Stimulated activated CD4-positive, alpha-beta T cell treated with anti-CD3 and anti-CD28 coated beads, TNF-alpha, amount 100 ng/mL, for 24 hours (primary cell): ENCODE measurements at regions not wholly inside any gene's neighbourhood (a gene's known extent, or its start where the extent isn't known, plus 50 kb on each side); places are given as distances from the start of the nearest gene placed in this dataset.
"Not testable (repeated sequence)": the region's sequence is repeated elsewhere in the genome, so short reads cannot be mapped to it uniquely, and the experiment has no call there.

Experiments used
- DNase-seq, 3 experiments: peaks; one replicate each; pipeline ENCODE4 v3.0.0-alpha.2; 2020; ENCODE audit warnings: low read depth in 3 of 3

- not testable (repeated sequence) for DNase-seq
These were observed 109.4 kb upstream of the SGIP1 start for GRCh38 chr1:66424530-66424929.

- DNase-seq = no peak
These were observed 107.6 kb upstream of the SGIP1 start for GRCh38 chr1:66426239-66426853.

- not testable (repeated sequence) for DNase-seq
These were observed 103.1 kb upstream of the SGIP1 start for GRCh38 chr1:66430815-66431214.

GRCh38 chr1:66431999-66432398, 102.0 kb upstream of the SGIP1 start:
- DNase-seq = no peak

- DNase-seq = no peak
These were observed 100.3 kb upstream of the SGIP1 start for GRCh38 chr1:66433611-66434010.

- DNase-seq = no peak
These were observed 99.9 kb upstream of the SGIP1 start for GRCh38 chr1:66434096-66434495.

- no peak for DNase-seq
These were observed 98.4 kb upstream of the SGIP1 start for GRCh38 chr1:66435541-66435940.

GRCh38 chr1:66436378-66437135, 97.4 kb upstream of the SGIP1 start:
- peak; percentile 13 to 48 (median 42) for DNase-seq

- no peak for DNase-seq
These were observed 96.9 kb upstream of the SGIP1 start for GRCh38 chr1:66437136-66437401.

- no peak for DNase-seq
These were observed 95.9 kb upstream of the SGIP1 start for GRCh38 chr1:66438062-66438461.

GRCh38 chr1:66438501-66438900, 95.5 kb upstream of the SGIP1 start:
- DNase-seq = no peak

- no peak for DNase-seq
These were observed 94.8 kb upstream of the SGIP1 start for GRCh38 chr1:66439031-66439740.

- no peak for DNase-seq
These were observed 90.2 kb upstream of the SGIP1 start for GRCh38 chr1:66443793-66444192.

- DNase-seq = no peak
These were observed 89.3 kb upstream of the SGIP1 start for GRCh38 chr1:66444438-66445265.

- DNase-seq = peak; percentile 22 to 48 (median 35)
These were observed 88.3 kb upstream of the SGIP1 start for GRCh38 chr1:66445492-66446181.

GRCh38 chr1:66446261-66447001, 87.5 kb upstream of the SGIP1 start:
- peak in 1 of 3 experiments; percentile 23 for DNase-seq

GRCh38 chr1:66450043-66450514, 83.9 kb upstream of the SGIP1 start:
- no peak for DNase-seq

GRCh38 chr1:66450847-66451246, 83.1 kb upstream of the SGIP1 start:
- no peak for DNase-seq

GRCh38 chr1:66452162-66452561, 81.8 kb upstream of the SGIP1 start:
- DNase-seq = no peak

- no peak for DNase-seq
These were observed 81.0 kb upstream of the SGIP1 start for GRCh38 chr1:66452982-66453381.

GRCh38 chr1:66455446-66455845, 78.5 kb upstream of the SGIP1 start:
- no peak for DNase-seq
